ENCODE measurements at regions not wholly inside any gene's neighbourhood (a gene's known extent, or its start where the extent isn't known, plus 50 kb on each side); places are given as distances from the start of the nearest gene placed in this dataset.
"Not testable (repeated sequence)": the region's sequence is repeated elsewhere in the genome, so short reads cannot be mapped to it uniquely, and the experiment has no call there.

- DNase-seq (ENCODE audit: low spot score) = no peak
These were observed 327.5 kb upstream of the PDE3A start for GRCh38 chr12:20040831-20041230.

- no peak for DNase-seq (ENCODE audit: low spot score)
These were observed 324.0 kb upstream of the PDE3A start for GRCh38 chr12:20044351-20044750.

- DNase-seq (ENCODE audit: low spot score) = no peak
These were observed 323.5 kb upstream of the PDE3A start for GRCh38 chr12:20044846-20045245.

- DNase-seq (ENCODE audit: low spot score) = no peak
These were observed 320.4 kb upstream of the PDE3A start for GRCh38 chr12:20047901-20048300.

GRCh38 chr12:20050221-20050620 is 318.1 kb upstream of the PDE3A start:
- DNase-seq (ENCODE audit: low spot score) = no peak

- DNase-seq (ENCODE audit: low spot score) = no peak
These were observed 314.6 kb upstream of the PDE3A start for GRCh38 chr12:20053782-20054181.

- DNase-seq (ENCODE audit: low spot score) = no peak
These were observed 312.5 kb upstream of the PDE3A start for GRCh38 chr12:20055856-20056255.

GRCh38 chr12:20057398-20057797 is 310.9 kb upstream of the PDE3A start:
- no peak for DNase-seq (ENCODE audit: low spot score)

GRCh38 chr12:20063116-20063515 is 305.2 kb upstream of the PDE3A start:
- DNase-seq (ENCODE audit: low spot score) = no peak

- DNase-seq (ENCODE audit: low spot score) = no peak
These were observed 290.7 kb upstream of the PDE3A start for GRCh38 chr12:20077618-20078017.

- no peak for DNase-seq (ENCODE audit: low spot score)
These were observed 279.3 kb upstream of the PDE3A start for GRCh38 chr12:20089077-20089476.

- DNase-seq (ENCODE audit: low spot score) = not testable (repeated sequence)
These were observed 275.0 kb upstream of the PDE3A start for GRCh38 chr12:20093190-20093810.

- no peak for DNase-seq (ENCODE audit: low spot score)
These were observed 271.9 kb upstream of the PDE3A start for GRCh38 chr12:20096430-20096829.

- no peak for DNase-seq (ENCODE audit: low spot score)
These were observed 270.7 kb upstream of the PDE3A start for GRCh38 chr12:20097626-20098025.

GRCh38 chr12:20099395-20100183 is 268.7 kb upstream of the PDE3A start:
- no peak for DNase-seq (ENCODE audit: low spot score)

GRCh38 chr12:20101046-20101445 is 267.3 kb upstream of the PDE3A start:
- no peak for DNase-seq (ENCODE audit: low spot score)

- DNase-seq (ENCODE audit: low spot score) = no peak
These were observed 262.4 kb upstream of the PDE3A start for GRCh38 chr12:20105943-20106342.

GRCh38 chr12:20109676-20110075 is 258.7 kb upstream of the PDE3A start:
- no peak for DNase-seq (ENCODE audit: low spot score)

- not testable (repeated sequence) for DNase-seq (ENCODE audit: low spot score)
These were observed 253.0 kb upstream of the PDE3A start for GRCh38 chr12:20115371-20115770.

GRCh38 chr12:20119596-20120402 is 248.5 kb upstream of the PDE3A start:
- DNase-seq (ENCODE audit: low spot score) = no peak

- DNase-seq (ENCODE audit: low spot score) = no peak
These were observed 248.0 kb upstream of the PDE3A start for GRCh38 chr12:20120403-20120725.

GRCh38 chr12:20122274-20122673 is 246.1 kb upstream of the PDE3A start:
- DNase-seq (ENCODE audit: low spot score) = no peak

GRCh38 chr12:20123465-20123864 is 244.9 kb upstream of the PDE3A start:
- no peak for DNase-seq (ENCODE audit: low spot score)
